OCI-LY7 (cell line): ENCODE measurements at regions not wholly inside any gene's neighbourhood (a gene's known extent, or its start where the extent isn't known, plus 50 kb on each side); places are given as distances from the start of the nearest gene placed in this dataset.

Experiments
- BruUV-seq: library from RNA; stranded (reverse); fragments of 400-500 nt; replicated peaks from 2 replicates; lab custom pipeline; 2021; lab: Mats Ljungman, UMichigan
- CTCF ChIA-PET: fragments of 300-600 bp; sonication (Branson Sonifier 250); formaldehyde crosslinking; loops from one replicate; lab custom pipeline; 2022; ENCODE audit warnings: antibody characterized with exemption; ENCODE audit not compliant: unreplicated experiment; lab: Charles Lee
- POLR2A ChIA-PET: fragments of 300-600 bp; sonication (Branson Sonifier 250); formaldehyde crosslinking; loops from one replicate; lab custom pipeline; 2022; ENCODE audit warnings: antibody characterized with exemption; lab: Charles Lee
- DNase-seq: peaks from one replicate; pipeline ENCODE4 v3.0.0-alpha.2; 2015; ENCODE audit warnings: low spot score
- H2AFZ ChIP-seq: fragments of 200-600 bp; sonication (generic), shearing (Covaris generic); 2 replicates; pipeline ENCODE4 v1.6.1; 2014; ENCODE audit warnings: mild to moderate bottlenecking, antibody characterized with exemption, low read length, moderate library complexity
- H3K27ac ChIP-seq: fragments of 200-600 bp; sonication (generic); 2 replicates; pipeline ENCODE4 v1.5.1; 2014; ENCODE audit warnings: mixed run types, low read depth, mild to moderate bottlenecking, moderate library complexity, low read length, inconsistent platforms; ENCODE audit not compliant: poor library complexity, severe bottlenecking
- H3K36me3 ChIP-seq: fragments of 200-600 bp; sonication (generic); 2 replicates; pipeline ENCODE4 v1.6.1; 2014; ENCODE audit warnings: mild to moderate bottlenecking, antibody characterized with exemption, low read length, moderate library complexity, mixed read lengths; ENCODE audit not compliant: insufficient read depth
- H3K4me1 ChIP-seq: fragments of 200-600 bp; sonication (generic); 2 replicates; pipeline ENCODE4 v1.5.1; 2014; ENCODE audit warnings: mild to moderate bottlenecking, low read length; ENCODE audit not compliant: insufficient read depth, poor library complexity, severe bottlenecking
- H3K4me2 ChIP-seq: fragments of 200-600 bp; sonication (generic); 2 replicates; pipeline ENCODE4 v1.6.1; 2014; ENCODE audit warnings: mild to moderate bottlenecking, low read length
- H3K4me3 ChIP-seq: fragments of 200-600 bp; sonication (generic); 2 replicates; pipeline ENCODE4 v1.5.1; 2014; ENCODE audit warnings: mild to moderate bottlenecking, low read depth, low read length; ENCODE audit not compliant: poor library complexity, severe bottlenecking
- H3K79me2 ChIP-seq: fragments of 200-600 bp; sonication (generic); 2 replicates; pipeline ENCODE4 v1.6.1; 2016; ENCODE audit warnings: low read depth, mild to moderate bottlenecking, low read length, moderate library complexity, mixed read lengths; ENCODE audit not compliant: insufficient read depth
- H3K9me2 ChIP-seq: fragments of 200-600 bp; sonication (generic); 2 replicates; pipeline ENCODE4 v1.6.1; 2016; ENCODE audit warnings: mild to moderate bottlenecking, low read length, mixed read lengths; ENCODE audit not compliant: insufficient read depth
- H3K9me3 ChIP-seq: fragments of 200-600 bp; sonication (generic); 2 replicates; pipeline ENCODE4 v1.6.1; 2014; ENCODE audit warnings: mild to moderate bottlenecking, mixed run types, low read length, mixed read lengths
- H4K20me1 ChIP-seq: fragments of 200-600 bp; sonication (generic); 2 replicates; pipeline ENCODE4 v1.6.1; 2014; ENCODE audit warnings: mild to moderate bottlenecking, antibody characterized with exemption, low read length, moderate library complexity, mixed read lengths; ENCODE audit not compliant: insufficient read depth
- EZH2phosphoT487 ChIP-seq: fragments of 200-600 bp; sonication (generic); IDR thresholded peaks from 2 replicates; pipeline ENCODE4 v1.6.1; 2018; ENCODE audit warnings: low read depth, borderline replicate concordance, mild to moderate bottlenecking, mixed run types, antibody characterized with exemption, low read length, moderate library complexity, mixed read lengths
- intact Hi-C: fragments of 100-400 bp; cut with micrococcal nuclease; formaldehyde crosslinking; loops from one replicate; pipeline ENCODE4 v1.10.0; 2022; ENCODE audit not compliant: unreplicated experiment
- TF ChIP-seq, protein P1 (sequence below): fragments of 200-600 bp; sonication (generic); conservative IDR thresholded peaks from 2 replicates; pipeline ENCODE4 v1.5.1; 2014; ENCODE audit warnings: mild to moderate bottlenecking, antibody characterized with exemption, low read length, moderate library complexity, mixed read lengths

- intact Hi-C loops = no loop called here
- Histone ChIP-seq H3K9me3 (no peaks in the 10 kb centered on the region), H3K36me3 (no peaks in the 10 kb centered on the region), H3K79me2 (no peaks in the 10 kb centered on the region), H3K4me3 (no peak overlapping the region), H4K20me1 (no peaks in the 10 kb centered on the region), H3K4me2 (no peak overlapping the region), H3K4me1 (no peaks in the 10 kb centered on the region), H3K27ac (no peak overlapping the region), H3K9me2 (no peaks in the 10 kb centered on the region), H2AFZ (no peak overlapping the region)
- ChIA-PET CTCF (no interaction called here), POLR2A (interaction anchor here (0.9 kb wide), 1 partner anchor 568 kb away, joined by 3 read pairs; no protein-coding TSS in a partner anchor)
- no TSS peak for BruUV-seq
- no peak for TF ChIP-seq EZH2phosphoT487
- TF ChIP-seq, protein P1, sequence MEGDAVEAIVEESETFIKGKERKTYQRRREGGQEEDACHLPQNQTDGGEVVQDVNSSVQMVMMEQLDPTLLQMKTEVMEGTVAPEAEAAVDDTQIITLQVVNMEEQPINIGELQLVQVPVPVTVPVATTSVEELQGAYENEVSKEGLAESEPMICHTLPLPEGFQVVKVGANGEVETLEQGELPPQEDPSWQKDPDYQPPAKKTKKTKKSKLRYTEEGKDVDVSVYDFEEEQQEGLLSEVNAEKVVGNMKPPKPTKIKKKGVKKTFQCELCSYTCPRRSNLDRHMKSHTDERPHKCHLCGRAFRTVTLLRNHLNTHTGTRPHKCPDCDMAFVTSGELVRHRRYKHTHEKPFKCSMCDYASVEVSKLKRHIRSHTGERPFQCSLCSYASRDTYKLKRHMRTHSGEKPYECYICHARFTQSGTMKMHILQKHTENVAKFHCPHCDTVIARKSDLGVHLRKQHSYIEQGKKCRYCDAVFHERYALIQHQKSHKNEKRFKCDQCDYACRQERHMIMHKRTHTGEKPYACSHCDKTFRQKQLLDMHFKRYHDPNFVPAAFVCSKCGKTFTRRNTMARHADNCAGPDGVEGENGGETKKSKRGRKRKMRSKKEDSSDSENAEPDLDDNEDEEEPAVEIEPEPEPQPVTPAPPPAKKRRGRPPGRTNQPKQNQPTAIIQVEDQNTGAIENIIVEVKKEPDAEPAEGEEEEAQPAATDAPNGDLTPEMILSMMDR = no peak
- DNase-seq = no peak
Observed at GRCh38 chr14:55851301-55851700, 266.9 kb upstream of the PELI2 start.

GRCh38 chr14:55851961-55852360 is 266.2 kb upstream of the PELI2 start:
- CTCF ChIA-PET = no interaction called here
- Histone ChIP-seq H3K9me3 (no peaks in the 10 kb centered on the region), H3K79me2 (no peaks in the 10 kb centered on the region), H4K20me1 (no peaks in the 10 kb centered on the region), H3K4me2 (no peak overlapping the region), H3K27ac (no peak overlapping the region), H2AFZ (no peak overlapping the region), H3K9me2 (no peaks in the 10 kb centered on the region), H3K36me3 (no peaks in the 10 kb centered on the region), H3K4me1 (no peaks in the 10 kb centered on the region), H3K4me3 (no peak overlapping the region)
- no TSS peak for BruUV-seq
- TF ChIP-seq, protein P1 = no peak
- no peak for TF ChIP-seq EZH2phosphoT487
- intact Hi-C loops = no loop called here
- POLR2A ChIA-PET = interaction anchor here (0.9 kb wide), 1 partner anchor 568 kb away, joined by 3 read pairs; no protein-coding TSS in a partner anchor
- no peak for DNase-seq

DNA sequence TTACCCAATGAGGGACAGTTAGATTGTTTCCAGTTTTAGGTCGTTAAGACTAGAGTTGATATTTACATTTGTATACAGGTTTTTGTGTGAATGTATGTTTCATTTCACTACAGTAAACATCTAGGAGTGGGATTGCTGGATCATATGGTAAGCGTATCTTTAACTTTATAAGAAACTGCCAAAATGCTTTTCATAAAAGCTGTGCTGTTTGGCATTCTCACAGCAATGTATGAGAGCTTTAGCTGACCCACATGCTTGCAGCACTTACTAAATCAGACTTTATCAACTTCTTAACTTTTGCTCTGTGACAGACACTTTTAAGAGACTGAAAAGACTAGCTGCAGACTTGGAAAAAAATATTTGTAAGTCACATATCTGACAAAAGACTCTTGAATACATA is 262.5 kb upstream of the PELI2 start:
- no peaks in the 10 kb centered on the region for H3K9me3 ChIP-seq
- no peak overlapping the region for H3K4me3 ChIP-seq
- no TSS peak for BruUV-seq
- H4K20me1 ChIP-seq = no peaks in the 10 kb centered on the region
- intact Hi-C loops = no loop called here
- CTCF ChIA-PET = no interaction called here
- H3K79me2 ChIP-seq = no peaks in the 10 kb centered on the region
- H3K27ac ChIP-seq = no peak overlapping the region
- H3K36me3 ChIP-seq = no peaks in the 10 kb centered on the region
- H3K4me2 ChIP-seq = no peak overlapping the region
- no peaks in the 10 kb centered on the region for H3K9me2 ChIP-seq
- TF ChIP-seq EZH2phosphoT487 = no peak
- no peak overlapping the region for H2AFZ ChIP-seq
- POLR2A ChIA-PET = no interaction called here
- no peaks in the 10 kb centered on the region for H3K4me1 ChIP-seq
- DNase-seq = no peak
